HUES6 (cell line): ENCODE measurements at regions not wholly inside any gene's neighbourhood (a gene's known extent, or its start where the extent isn't known, plus 50 kb on each side); places are given as distances from the start of the nearest gene placed in this dataset.

Experiments
- H3K27ac ChIP-seq: 2 replicates; pipeline ENCODE4 v1.7.0; 2013; ENCODE audit warnings: low read depth, mild to moderate bottlenecking, low read length, inconsistent platforms
- H3K27me3 ChIP-seq: 2 replicates; pipeline ENCODE4 v1.6.1; 2013; ENCODE audit warnings: low read length; ENCODE audit not compliant: control insufficient read depth, insufficient read depth
- H3K36me3 ChIP-seq: 2 replicates; pipeline ENCODE4 v1.6.1; 2013; ENCODE audit warnings: low read length; ENCODE audit not compliant: control insufficient read depth, insufficient read depth
- H3K4me1 ChIP-seq: 2 replicates; pipeline ENCODE4 v1.6.1; 2013; ENCODE audit warnings: low read length; ENCODE audit not compliant: control insufficient read depth, insufficient read depth
- H3K4me3 ChIP-seq: 2 replicates; pipeline ENCODE4 v1.5.1; 2013; ENCODE audit warnings: low read depth, low read length
- H3K9ac ChIP-seq: one replicate; pipeline ENCODE4 v1.6.1; 2013; ENCODE audit warnings: mild to moderate bottlenecking, low read length
- H3K9me3 ChIP-seq: 2 replicates; pipeline ENCODE4 v1.6.1; 2013; ENCODE audit warnings: low read depth, low read length; ENCODE audit not compliant: control insufficient read depth, insufficient read depth

DNA sequence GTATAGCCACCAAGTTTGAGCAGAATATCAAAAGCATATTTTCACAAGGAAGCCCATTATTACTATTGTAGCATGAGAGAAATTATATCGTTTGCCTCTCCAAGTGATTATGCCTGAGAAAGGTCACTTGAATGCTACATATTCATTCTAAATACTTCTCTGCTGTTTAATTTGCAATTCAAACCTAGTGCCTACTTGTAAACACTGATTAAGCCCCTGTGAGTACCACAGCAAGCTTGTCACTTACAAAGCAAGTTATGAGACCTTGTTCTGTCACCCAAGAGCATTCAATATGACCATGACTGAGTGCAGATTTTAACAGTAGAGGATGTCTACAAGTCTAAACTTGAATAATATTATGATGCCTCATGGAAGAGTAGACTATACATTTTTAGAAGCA is 124.7 kb upstream of the SSTR1 start:
- Histone ChIP-seq H3K9me3 (no peaks in the 10 kb centered on the region), H3K27me3 (no peaks in the 10 kb centered on the region), H3K9ac (no peak overlapping the region), H3K4me1 (peaks cover 15% of the 10 kb centered on the region), H3K36me3 (no peaks in the 10 kb centered on the region), H3K27ac (no peak overlapping the region), H3K4me3 (no peak overlapping the region)

DNA sequence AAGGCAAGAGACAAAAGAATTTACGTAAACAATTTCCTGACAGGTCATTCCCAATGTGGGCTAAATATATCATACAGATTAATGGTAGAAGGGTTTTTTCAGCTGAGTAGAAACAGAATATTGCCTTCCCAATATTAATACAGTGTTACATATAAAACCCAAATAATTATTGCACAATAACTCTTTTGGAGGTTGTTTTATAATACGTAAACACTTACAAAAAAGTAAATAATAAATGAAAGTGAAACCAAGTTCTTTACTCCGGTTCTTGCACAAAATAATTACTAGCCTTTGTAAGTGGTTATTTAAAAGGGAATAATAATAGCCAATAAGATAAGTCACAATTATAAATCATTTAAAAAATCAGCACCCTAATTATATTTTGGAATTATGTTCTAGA is 118.6 kb upstream of the SSTR1 start:
- Histone ChIP-seq H3K9me3 (peaks cover 18% of the 10 kb centered on the region), H3K27me3 (no peaks in the 10 kb centered on the region), H3K4me1 (no peaks in the 10 kb centered on the region), H3K36me3 (no peaks in the 10 kb centered on the region), H3K4me3 (no peak overlapping the region), H3K27ac (no peak overlapping the region), H3K9ac (no peak overlapping the region)

DNA sequence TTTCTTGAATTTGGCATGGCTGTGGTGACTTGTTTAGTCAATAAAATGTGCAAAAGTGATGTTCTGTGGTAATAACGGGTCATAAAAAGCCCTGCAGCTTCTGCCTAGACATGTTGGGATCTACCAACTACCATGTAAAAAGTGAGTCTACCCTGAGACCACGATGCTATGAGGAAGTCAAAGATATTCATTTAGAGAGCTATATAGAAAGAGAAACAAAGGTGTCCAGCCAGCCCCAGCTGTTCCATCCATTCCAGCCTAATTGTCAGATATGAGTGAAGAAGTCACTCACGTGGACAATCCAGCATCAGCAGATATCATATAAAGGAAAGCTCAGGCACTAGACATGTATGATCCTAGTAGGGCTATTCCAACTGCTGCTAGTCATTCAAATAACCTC is 117.2 kb upstream of the SSTR1 start:
- Histone ChIP-seq H3K4me1 (no peaks in the 10 kb centered on the region), H3K9ac (no peak overlapping the region), H3K9me3 (peaks cover 21% of the 10 kb centered on the region), H3K27me3 (no peaks in the 10 kb centered on the region), H3K36me3 (no peaks in the 10 kb centered on the region), H3K4me3 (no peak overlapping the region), H3K27ac (no peak overlapping the region)

DNA sequence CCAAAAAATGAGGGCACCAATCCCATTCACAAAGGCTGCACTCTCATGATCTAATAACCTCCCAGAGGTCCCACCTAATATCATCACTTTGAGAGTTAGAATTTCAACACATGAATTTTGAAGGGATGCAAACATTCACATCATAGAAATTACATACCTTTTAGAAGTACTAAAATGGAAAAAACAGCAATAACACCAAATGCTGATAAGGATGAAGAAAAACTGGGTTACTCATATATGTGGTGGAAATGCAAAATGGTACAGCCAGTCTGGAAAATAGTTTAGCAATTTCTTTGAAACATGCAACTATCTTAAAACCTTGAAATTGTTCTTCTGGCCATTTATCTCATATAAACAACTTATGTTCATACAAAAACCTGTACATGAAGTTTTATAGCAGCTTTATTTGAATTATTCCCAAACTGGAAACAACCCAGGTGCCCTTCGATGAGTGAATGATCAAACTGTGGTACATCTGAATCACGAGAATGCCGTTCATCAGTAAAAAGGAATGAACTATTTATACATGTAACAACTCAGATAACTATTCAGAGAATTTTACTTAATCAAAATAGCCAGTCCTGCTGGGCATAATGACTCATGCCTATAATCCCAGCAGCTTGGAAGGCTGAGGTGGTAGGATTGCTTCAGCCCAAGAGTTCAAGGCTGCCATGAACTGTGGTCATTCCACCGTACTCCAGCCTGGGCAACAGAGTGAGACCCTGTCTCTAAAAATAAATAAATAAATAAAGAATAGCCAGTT is 109.4 kb upstream of the SSTR1 start:
- no peak overlapping the region for H3K27ac ChIP-seq
- H3K4me3 ChIP-seq = no peak overlapping the region
- H3K4me1 ChIP-seq = no peaks in the 10 kb centered on the region
- H3K36me3 ChIP-seq = no peaks in the 10 kb centered on the region
- H3K27me3 ChIP-seq = no peaks in the 10 kb centered on the region
- H3K9me3 ChIP-seq = peaks cover 24% of the 10 kb centered on the region
- no peak overlapping the region for H3K9ac ChIP-seq

DNA sequence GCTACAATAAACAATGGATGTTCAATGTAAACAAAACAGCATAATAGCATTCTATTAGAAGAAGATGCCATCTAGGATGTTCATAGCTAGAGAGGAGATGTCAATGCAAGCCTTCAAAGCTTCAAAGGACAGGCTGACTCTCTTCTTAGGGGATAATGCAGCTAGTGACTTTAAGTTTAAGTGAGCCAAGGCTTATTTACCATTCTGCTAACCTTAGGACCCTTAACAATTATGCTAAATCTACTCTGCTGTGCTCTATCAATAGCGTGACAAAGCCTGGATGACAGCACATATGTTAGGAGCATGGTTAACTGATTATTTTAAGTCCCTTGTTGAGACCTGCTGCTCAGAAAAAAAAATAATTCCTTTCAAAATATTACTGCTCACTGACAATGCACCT is 106.0 kb upstream of the SSTR1 start:
- no peaks in the 10 kb centered on the region for H3K36me3 ChIP-seq
- no peak overlapping the region for H3K27ac ChIP-seq
- H3K4me3 ChIP-seq = no peak overlapping the region
- no peak overlapping the region for H3K9ac ChIP-seq
- H3K27me3 ChIP-seq = no peaks in the 10 kb centered on the region
- H3K9me3 ChIP-seq = peaks cover 16% of the 10 kb centered on the region
- H3K4me1 ChIP-seq = no peaks in the 10 kb centered on the region

DNA sequence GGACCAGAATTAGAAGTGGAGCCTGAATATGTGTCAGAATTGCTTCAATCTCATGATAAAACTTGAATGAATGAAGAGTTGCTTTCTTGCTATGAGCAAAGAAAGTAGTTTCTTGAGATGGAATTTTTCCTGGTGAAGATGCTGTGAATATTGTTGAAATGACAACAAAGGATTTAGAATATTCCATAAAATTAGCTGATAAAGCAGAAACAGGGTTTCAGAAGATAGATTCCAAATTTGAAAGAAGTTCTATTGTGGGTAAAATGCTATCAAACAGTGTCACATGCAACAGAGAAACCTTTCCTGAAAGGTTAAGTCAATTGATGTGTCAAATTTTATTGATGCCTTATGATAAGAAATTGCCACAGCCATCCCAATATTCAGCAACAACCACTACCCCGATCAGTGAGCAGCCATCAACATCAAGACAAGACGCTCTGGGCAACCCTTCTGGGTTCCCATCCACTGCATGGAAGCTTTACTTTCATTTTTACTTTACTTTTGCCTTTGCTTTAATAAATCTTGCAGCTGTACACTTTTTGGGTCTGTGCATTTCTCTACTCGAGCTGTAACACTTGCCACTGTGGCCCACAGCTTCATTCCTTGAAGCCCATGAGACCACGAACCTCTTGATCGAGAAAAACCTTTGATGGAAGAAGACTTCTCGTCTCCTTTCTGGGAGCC is 104.0 kb upstream of the SSTR1 start:
- no peak overlapping the region for H3K27ac ChIP-seq

DNA sequence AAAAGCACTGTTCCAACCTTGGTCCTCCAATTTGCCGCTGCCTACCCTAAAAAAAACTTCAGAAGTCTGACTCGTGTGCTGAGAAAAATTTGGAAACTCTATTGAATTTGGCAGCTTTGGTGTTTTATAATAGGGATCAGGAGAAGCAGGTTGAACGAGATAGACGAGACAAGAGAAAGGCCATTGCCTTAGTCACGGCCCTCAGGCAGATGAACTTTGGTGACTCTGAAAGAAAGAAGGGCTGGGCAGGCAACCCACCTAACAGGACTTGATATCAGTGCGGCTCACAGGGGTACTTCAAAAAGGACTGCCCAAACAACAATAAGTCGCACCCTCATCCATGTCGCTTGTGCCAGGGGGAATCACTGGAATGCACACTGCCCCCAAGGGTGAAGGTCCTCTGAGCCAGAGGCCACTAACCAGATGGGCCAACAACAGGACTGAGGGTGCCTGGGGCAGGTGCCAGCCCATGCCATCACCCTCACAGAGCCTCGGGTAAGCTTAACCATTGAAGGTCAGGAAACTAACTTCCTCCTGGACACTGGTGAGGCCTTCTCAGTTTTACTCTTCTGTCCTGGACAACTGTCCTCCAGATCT is 102.5 kb upstream of the SSTR1 start:
- Histone ChIP-seq H3K4me1 (no peaks in the 10 kb centered on the region), H3K27ac (no peak overlapping the region), H3K36me3 (no peaks in the 10 kb centered on the region), H3K9ac (no peak overlapping the region), H3K9me3 (peaks cover 10% of the 10 kb centered on the region), H3K27me3 (no peaks in the 10 kb centered on the region), H3K4me3 (no peak overlapping the region)

More for the DNA sequence above, 104.0 kb upstream of the SSTR1 start:
- Histone ChIP-seq H3K9ac (no peak overlapping the region), H3K36me3 (no peaks in the 10 kb centered on the region), H3K27me3 (no peaks in the 10 kb centered on the region), H3K4me1 (no peaks in the 10 kb centered on the region), H3K4me3 (no peak overlapping the region), H3K9me3 (peaks cover 16% of the 10 kb centered on the region)

DNA sequence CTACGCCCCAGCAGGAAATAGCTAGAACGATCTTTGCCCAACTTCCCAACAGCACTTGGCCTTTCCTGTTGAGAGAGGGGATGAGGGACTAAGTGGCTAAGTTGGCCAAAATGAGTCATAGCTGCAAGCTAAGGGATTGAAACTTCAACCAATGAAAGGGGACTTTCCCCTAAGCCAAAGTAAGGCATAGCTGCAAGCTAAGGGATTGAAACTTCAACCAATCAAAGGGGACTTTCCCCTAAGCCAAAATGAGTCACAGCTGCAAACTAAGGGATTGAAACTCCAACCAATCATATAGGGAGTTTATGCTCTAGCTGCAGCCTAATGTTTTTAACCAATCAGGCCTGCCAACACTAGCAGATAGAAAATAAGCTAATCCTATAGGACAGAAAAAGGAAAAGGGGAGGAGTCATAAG is 100.5 kb upstream of the SSTR1 start:
- Histone ChIP-seq H3K27ac (no peak overlapping the region), H3K9me3 (peaks cover 4% of the 10 kb centered on the region; the same call in 1 of the 2 replicates), H3K9ac (no peak overlapping the region), H3K36me3 (no peaks in the 10 kb centered on the region), H3K4me3 (no peak overlapping the region), H3K27me3 (no peaks in the 10 kb centered on the region), H3K4me1 (no peaks in the 10 kb centered on the region)

DNA sequence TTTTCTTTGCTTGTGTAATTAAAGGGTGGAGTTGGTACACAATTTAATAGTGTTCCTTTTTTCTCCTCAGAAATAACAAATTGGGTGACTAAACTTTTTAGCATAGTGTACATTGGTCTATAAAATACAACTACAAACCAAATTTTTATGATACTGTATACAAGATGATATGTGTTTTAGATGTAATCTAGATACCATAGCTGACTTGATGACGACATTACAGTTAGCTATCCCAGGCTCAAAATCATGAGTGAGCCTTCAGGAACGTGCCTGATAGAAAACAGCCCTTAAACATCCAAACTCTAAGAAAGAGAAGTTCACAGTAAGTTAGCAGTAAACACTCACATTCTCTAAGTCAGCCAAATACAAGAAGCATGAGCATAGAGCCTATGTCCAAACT is 99.0 kb upstream of the SSTR1 start:
- H3K9ac ChIP-seq = no peak overlapping the region
- peaks cover 3% of the 10 kb centered on the region; the same call in 1 of the 2 replicates for H3K9me3 ChIP-seq
- H3K4me1 ChIP-seq = peaks cover 12% of the 10 kb centered on the region
- no peaks in the 10 kb centered on the region for H3K27me3 ChIP-seq
- no peaks in the 10 kb centered on the region for H3K36me3 ChIP-seq
- no peak overlapping the region for H3K27ac ChIP-seq
- no peak overlapping the region for H3K4me3 ChIP-seq

DNA sequence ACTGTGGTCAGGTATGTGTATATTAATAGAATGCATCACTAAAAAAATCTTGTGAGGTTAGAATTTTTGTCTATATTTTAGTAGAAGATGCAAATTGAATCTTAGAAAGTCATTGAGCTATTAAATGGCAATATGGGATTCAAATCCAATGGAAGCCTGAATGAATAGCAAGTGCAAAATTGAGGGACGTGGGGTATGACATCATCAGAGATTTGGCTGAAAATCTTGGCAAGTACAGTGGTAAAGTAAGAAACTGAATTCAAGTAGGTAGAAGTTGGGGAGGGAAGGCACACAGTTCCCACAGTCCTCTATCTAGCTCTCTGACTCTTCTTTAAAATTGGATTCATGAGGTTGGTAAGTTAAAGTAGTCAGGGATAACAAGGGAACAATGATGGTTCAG is 97.4 kb upstream of the SSTR1 start:
- H3K36me3 ChIP-seq = no peaks in the 10 kb centered on the region
- H3K4me1 ChIP-seq = peaks cover 15% of the 10 kb centered on the region
- H3K27ac ChIP-seq = no peak overlapping the region
- H3K9ac ChIP-seq = no peak overlapping the region
- H3K4me3 ChIP-seq = no peak overlapping the region
- no peaks in the 10 kb centered on the region for H3K27me3 ChIP-seq
- H3K9me3 ChIP-seq = no peaks in the 10 kb centered on the region

DNA sequence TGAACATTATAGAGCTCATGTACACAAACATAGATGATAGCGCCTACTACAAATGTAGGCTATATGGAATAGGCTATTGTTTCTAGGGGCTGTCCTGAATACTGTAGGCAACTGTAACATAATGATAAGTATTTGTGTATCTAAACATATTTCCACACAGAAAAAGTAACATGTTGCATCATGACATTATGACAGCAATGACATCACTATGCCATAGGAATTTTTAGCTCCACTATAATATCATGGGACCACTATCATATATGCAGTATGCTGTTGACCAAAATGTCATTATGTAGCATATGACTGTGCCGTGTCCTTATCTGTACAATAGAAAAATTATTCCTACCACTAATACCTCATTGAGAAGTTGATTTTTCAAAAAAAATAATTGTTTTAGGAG is 96.7 kb upstream of the SSTR1 start:
- Histone ChIP-seq H3K27ac (no peak overlapping the region), H3K4me1 (peaks cover 15% of the 10 kb centered on the region), H3K36me3 (no peaks in the 10 kb centered on the region), H3K9ac (no peak overlapping the region), H3K27me3 (no peaks in the 10 kb centered on the region), H3K9me3 (no peaks in the 10 kb centered on the region), H3K4me3 (no peak overlapping the region)
